ENCODE measurements at regions not wholly inside any gene's neighbourhood (a gene's known extent, or its start where the extent isn't known, plus 50 kb on each side); places are given as distances from the start of the nearest gene placed in this dataset.
"Not testable (repeated sequence)": the region's sequence is repeated elsewhere in the genome, so short reads cannot be mapped to it uniquely, and the experiment has no call there.

DNA sequence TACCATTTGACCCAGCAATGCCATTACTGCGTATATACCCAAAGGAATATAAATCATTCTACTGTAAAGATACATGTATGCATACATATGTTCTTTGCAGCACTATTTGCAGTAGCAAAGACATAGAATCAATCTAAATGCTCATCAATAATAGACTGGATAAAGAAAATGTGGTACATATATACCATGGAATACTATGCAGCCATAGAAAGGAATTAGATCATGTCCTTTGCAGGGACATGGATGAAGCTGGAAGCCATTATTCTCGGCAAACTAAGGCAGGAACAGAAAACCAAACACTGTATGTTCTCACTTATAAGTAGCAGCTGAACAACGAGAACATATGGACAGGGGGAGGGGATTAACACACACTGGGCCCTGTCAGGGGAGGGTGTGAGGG is 54.8 kb upstream of the ZNF30 start:
- DNase-seq (ENCODE audit: low read depth in 2 of 2) = not testable (repeated sequence)

GRCh38 chr19:34867631-34868030 is 59.1 kb upstream of the ZNF30 start:
- no peak for DNase-seq (ENCODE audit: low read depth in 2 of 2)

DNA sequence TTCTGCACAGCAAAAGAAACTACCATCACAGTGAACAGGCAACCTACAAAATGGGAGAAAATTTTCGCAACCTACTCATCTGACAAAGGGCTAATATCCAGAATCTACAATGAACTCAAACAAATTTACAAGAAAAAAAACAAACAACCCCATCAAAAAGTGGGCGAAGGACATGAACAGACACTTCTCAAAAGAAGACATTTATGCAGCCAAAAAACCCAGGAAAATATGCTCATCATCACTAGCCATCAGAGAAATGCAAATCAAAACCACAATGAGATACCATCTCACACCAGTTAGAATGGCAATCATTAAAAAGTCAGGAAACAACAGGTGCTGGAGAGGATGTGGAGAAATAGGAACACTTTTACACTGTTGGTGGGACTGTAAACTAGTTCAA is 61.5 kb upstream of the ZNF30 start:
- DNase-seq (ENCODE audit: low read depth in 2 of 2) = not testable (repeated sequence)

GRCh38 chr19:34859823-34860736 is 66.6 kb upstream of the ZNF30 start:
- not testable (repeated sequence) for DNase-seq (ENCODE audit: low read depth in 2 of 2)

GRCh38 chr19:34859325-34859724 is 67.4 kb upstream of the ZNF30 start:
- DNase-seq (ENCODE audit: low read depth in 2 of 2) = not testable (repeated sequence)

DNA sequence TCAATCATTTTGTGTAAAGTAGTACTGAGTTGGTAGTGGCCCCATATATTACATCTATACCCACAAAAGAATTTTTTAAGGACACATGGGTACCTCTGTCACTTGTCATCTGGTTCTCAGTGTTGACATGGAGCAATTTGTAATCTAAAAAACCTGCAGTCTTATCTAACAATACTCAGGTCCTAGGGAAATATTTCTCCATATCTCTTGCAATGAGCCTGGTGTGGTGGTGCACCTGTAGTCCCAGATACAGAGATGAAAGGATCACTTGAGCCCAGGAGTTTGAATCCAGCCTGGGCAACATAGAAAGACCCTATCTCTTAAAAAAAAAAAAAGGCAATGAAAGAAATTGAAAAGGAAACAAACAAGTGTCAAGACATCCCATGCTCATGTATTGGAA is 70.7 kb upstream of the ZNF30 start:
- DNase-seq (ENCODE audit: low read depth in 2 of 2) = no peak

DNA sequence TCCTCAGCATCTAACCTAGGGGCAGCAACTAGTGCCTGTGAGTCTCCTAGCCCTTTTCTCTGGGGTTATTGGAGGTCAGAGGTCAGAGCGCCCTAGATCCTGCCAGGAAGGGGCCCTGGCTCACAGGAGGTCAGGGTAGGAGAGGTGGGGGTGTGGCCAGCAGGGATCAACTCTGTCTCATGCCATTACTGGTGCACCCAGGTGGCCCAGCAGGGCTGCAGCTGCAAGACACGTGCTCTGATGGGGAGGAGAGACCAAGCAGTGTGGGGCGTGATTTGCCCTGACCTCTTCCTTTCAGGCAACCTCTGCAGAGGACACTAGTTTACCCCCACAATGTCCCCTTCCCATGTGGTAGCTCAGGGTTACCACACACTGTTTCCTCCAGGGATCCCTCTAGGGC is 73.3 kb upstream of the ZNF30 start:
- no peak for DNase-seq (ENCODE audit: low read depth in 2 of 2)

DNA sequence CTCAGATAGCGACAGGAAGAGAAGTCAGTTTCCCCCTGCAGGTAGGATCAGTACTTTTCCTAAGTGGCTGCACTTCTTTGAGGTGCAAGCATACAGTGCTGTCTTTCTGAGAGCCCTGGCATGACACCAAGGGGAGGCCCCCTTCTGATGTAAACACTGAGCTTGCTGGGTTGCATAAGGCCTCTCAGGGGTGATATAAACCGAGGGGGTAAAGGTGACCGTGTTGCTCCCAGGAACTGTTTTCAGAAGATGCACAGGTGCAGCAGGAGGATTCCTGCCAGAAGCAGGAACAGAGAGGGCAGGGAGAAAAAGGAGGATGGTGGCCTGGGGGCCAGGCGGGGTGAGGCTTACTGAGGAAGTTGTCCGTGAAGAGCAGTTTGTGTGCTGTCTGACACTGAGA is 74.0 kb upstream of the ZNF30 start:
- no peak for DNase-seq (ENCODE audit: low read depth in 2 of 2)

GRCh38 chr19:34851277-34851804 is 75.4 kb upstream of the ZNF30 start:
- DNase-seq (ENCODE audit: low read depth in 2 of 2) = no peak

GRCh38 chr19:34847393-34847792 is 74.4 kb upstream of the ZNF599 start:
- no peak for DNase-seq (ENCODE audit: low read depth in 2 of 2)

DNA sequence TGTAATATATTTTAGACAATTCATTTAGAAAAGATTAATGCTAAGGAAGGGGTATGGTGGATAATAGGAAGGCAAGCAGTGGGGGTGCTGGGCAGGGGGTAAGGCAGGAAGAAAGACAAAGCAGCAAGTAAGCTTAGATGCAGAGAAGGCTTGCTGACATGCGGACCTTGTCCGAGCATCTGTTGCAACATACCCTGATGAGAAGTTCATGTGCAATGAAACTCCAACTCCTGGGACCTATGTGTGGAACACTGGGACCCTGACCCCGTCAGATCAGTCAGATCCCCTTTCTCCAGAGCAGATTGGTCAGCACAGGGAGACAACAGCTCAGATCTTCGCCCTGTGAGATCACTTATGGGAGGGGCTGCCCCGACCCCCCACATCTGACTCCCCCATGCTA is 71.3 kb upstream of the ZNF599 start:
- DNase-seq (ENCODE audit: low read depth in 2 of 2) = no peak

- DNase-seq (ENCODE audit: low read depth in 2 of 2) = no peak
These were observed 68.8 kb upstream of the ZNF599 start for GRCh38 chr19:34841780-34842179.

DNA sequence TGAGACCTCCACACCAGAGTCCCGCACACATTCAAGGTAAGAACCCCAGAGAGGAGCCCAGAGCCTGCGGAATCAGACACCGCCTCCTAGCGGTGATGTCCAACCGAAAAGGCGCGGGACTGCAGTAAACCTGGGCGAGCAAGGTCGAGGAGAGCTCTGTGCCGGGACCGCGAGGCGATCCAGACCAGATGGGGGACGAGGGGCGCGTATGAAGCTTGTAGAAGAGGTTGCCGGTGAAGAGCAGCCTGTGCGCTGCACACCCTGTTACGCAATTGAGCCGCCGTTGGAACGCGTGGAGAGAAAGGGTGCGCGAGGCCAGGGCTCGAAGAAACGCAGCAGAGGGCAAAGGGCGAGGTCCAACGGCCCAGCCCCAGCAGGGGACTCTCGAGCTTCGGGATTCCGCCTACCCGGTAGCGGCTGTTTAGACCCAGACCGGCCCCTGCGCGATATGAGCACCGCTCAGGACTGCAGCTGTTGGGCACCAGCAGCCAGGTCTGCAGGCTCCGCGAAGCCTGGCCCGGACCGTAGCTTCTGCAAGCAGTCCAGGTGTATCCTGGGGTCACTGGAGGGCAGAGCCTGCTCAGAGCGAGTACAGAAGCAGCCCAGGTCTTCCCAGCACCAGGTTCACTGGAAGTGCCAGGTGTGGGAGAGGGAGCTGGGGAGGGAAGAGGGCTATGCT is 65.9 kb upstream of the ZNF599 start:
- peak in 1 of 2 donors; percentile 1 for DNase-seq (ENCODE audit: low read depth in 2 of 2)

GRCh38 chr19:34838248-34838647 is 65.2 kb upstream of the ZNF599 start:
- no peak for DNase-seq (ENCODE audit: low read depth in 2 of 2)

GRCh38 chr19:34837262-34837661 is 64.2 kb upstream of the ZNF599 start:
- no peak for DNase-seq (ENCODE audit: low read depth in 2 of 2)

- no peak for DNase-seq (ENCODE audit: low read depth in 2 of 2)
These were observed 62.8 kb upstream of the ZNF599 start for GRCh38 chr19:34835631-34836351.

GRCh38 chr19:34834472-34835061 is 61.6 kb upstream of the ZNF599 start:
- no peak for DNase-seq (ENCODE audit: low read depth in 2 of 2)

DNA sequence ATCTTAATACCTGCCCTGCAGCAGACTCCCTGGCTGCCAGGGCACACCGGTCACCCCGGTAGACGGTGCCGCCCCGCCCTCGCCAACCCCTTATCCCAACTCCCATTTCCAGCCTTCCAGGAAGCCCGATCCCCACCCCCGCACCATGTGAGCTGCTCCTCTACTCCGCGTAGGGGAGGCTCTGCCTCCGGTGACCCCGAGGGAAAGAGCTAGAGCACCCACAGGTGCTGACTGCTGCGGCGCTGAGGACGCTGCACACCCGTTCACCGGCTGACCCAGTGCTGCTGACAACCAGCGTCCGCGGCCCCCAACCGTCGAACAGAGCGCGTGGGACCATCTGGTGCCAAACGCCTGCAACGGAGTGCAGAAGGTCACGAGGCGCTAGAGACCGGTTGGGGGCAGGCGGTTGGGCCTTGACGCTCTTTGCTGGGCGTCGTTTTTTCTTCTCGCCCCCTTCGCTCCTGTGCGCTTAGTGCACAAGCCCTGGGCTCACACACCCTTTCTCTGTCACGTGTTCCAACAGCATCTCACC is 59.6 kb upstream of the ZNF599 start:
- no peak for DNase-seq (ENCODE audit: low read depth in 2 of 2)

DNA sequence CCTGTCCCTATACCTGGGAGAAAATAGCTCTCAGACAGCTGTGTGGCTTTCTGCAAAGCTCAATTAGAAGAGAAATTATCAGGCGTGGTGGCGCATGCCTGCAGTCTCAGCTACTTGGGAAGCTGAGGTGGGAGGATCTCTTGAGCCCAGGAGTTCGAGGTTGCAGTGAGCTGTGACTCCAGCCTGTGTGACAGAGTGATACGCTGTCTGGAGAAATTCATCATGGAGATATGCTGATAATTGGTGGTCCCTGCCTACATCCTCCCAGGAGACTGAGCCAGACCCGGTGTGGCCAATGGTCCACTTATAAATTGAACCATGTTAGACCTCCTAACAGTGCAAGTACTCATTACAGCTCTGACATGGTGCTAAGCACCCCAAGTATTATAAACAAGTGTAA is 58.7 kb upstream of the ZNF599 start:
- no peak for DNase-seq (ENCODE audit: low read depth in 2 of 2)

DNA sequence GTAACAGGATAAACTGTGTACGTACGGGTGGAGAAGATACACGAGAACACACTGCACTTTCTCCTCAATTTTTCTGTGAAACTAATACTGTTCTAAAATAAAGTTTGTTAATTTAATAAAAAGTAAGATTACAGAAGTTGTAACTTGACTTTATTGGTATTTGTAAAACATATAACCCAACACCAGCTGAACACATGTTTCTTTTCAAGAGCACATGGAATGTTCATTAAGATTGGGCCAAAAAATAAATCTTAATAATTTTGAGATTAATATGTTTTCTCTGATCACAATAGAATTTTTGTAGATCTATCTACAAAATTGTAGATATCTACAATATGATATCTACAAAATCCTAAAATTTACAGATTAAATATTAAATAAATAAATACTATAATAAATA is 55.1 kb upstream of the ZNF599 start:
- DNase-seq (ENCODE audit: low read depth in 2 of 2) = no peak

GRCh38 chr19:34825212-34825611 is 52.2 kb upstream of the ZNF599 start:
- DNase-seq (ENCODE audit: low read depth in 2 of 2) = no peak

GRCh38 chr19:34824686-34825085 is 51.7 kb upstream of the ZNF599 start:
- DNase-seq (ENCODE audit: low read depth in 2 of 2) = no peak
